ENCODE measurements at regions not wholly inside any gene's neighbourhood (a gene's known extent, or its start where the extent isn't known, plus 50 kb on each side); places are given as distances from the start of the nearest gene placed in this dataset.
"Not testable (repeated sequence)": the region's sequence is repeated elsewhere in the genome, so short reads cannot be mapped to it uniquely, and the experiment has no call there.

GRCh38 chr7:46784732-46785131 lies 797.2 kb downstream of the TNS3 start:
- DNase-seq: no peak

GRCh38 chr7:46781901-46782439 lies 799.9 kb downstream of the TNS3 start:
- DNase-seq: no peak

- peak; percentile 29 for DNase-seq
Measured at GRCh38 chr7:46776790-46777189, 805.1 kb downstream of the TNS3 start.

- no peak for DNase-seq
Measured at GRCh38 chr7:46775776-46776175, 806.1 kb downstream of the TNS3 start.

GRCh38 chr7:46775020-46775419 lies 806.9 kb downstream of the TNS3 start:
- DNase-seq: no peak

- DNase-seq: no peak
Measured at GRCh38 chr7:46774515-46774914, 807.4 kb downstream of the TNS3 start.

GRCh38 chr7:46772776-46773175 lies 809.1 kb downstream of the TNS3 start:
- DNase-seq: no peak

- no peak for DNase-seq
Measured at GRCh38 chr7:46767071-46767470, 814.8 kb downstream of the TNS3 start.

GRCh38 chr7:46764100-46764936 lies 817.6 kb downstream of the TNS3 start:
- no peak for DNase-seq

GRCh38 chr7:46763344-46763743 lies 818.6 kb downstream of the TNS3 start:
- DNase-seq: no peak

- DNase-seq: no peak
Measured at GRCh38 chr7:46759711-46760480, 822.0 kb downstream of the TNS3 start.

- DNase-seq: no peak
Measured at GRCh38 chr7:46756996-46757395, 824.9 kb downstream of the TNS3 start.

GRCh38 chr7:46756256-46756655 lies 825.7 kb downstream of the TNS3 start:
- no peak for DNase-seq

GRCh38 chr7:46755120-46756034 lies 826.5 kb downstream of the TNS3 start:
- DNase-seq: no peak

GRCh38 chr7:46754140-46754720 lies 827.7 kb downstream of the TNS3 start:
- no peak for DNase-seq

- DNase-seq: no peak
Measured at GRCh38 chr7:46753662-46754061, 828.2 kb downstream of the TNS3 start.

GRCh38 chr7:46752881-46753366 lies 829.0 kb downstream of the TNS3 start:
- no peak for DNase-seq

GRCh38 chr7:46751927-46752723 lies 829.8 kb downstream of the TNS3 start:
- DNase-seq: not testable (repeated sequence)

GRCh38 chr7:46751471-46751870 lies 830.4 kb upstream of the IGFBP3 start:
- DNase-seq: no peak

- no peak for DNase-seq
Measured at GRCh38 chr7:46750321-46750865, 829.3 kb upstream of the IGFBP3 start.
